HS-5 (cell line): ENCODE measurements at regions not wholly inside any gene's neighbourhood (a gene's known extent, or its start where the extent isn't known, plus 50 kb on each side); places are given as distances from the start of the nearest gene placed in this dataset.
"Not testable (repeated sequence)": the region's sequence is repeated elsewhere in the genome, so short reads cannot be mapped to it uniquely, and the experiment has no call there.

Source experiments
- DNase-seq: peaks from one replicate; pipeline ENCODE4 v3.0.0-alpha.2; 2012; ENCODE audit warnings: low read depth

- no peak for DNase-seq
Measured at GRCh38 chr4:43435291-43435690, 542.8 kb downstream of the GRXCR1 start.

GRCh38 chr4:43452948-43453347 lies 560.4 kb downstream of the GRXCR1 start:
- DNase-seq: no peak

- DNase-seq: peak; percentile 42
Measured at GRCh38 chr4:43456383-43456782, 563.9 kb downstream of the GRXCR1 start.

GRCh38 chr4:43457866-43458265 lies 565.4 kb downstream of the GRXCR1 start:
- no peak for DNase-seq

GRCh38 chr4:43458293-43458692 lies 565.8 kb downstream of the GRXCR1 start:
- no peak for DNase-seq

- no peak for DNase-seq
Measured at GRCh38 chr4:43471950-43472349, 579.4 kb downstream of the GRXCR1 start.

- DNase-seq: no peak
Measured at GRCh38 chr4:43481526-43481925, 589.0 kb downstream of the GRXCR1 start.

- DNase-seq: no peak
Measured at GRCh38 chr4:43485196-43485595, 592.7 kb downstream of the GRXCR1 start.

- no peak for DNase-seq
Measured at GRCh38 chr4:43496188-43496587, 603.7 kb downstream of the GRXCR1 start.

GRCh38 chr4:43496602-43497001 lies 604.1 kb downstream of the GRXCR1 start:
- no peak for DNase-seq

- not testable (repeated sequence) for DNase-seq
Measured at GRCh38 chr4:43505823-43506222, 613.3 kb downstream of the GRXCR1 start.

- DNase-seq: no peak
Measured at GRCh38 chr4:43512253-43512652, 619.7 kb downstream of the GRXCR1 start.

- DNase-seq: no peak
Measured at GRCh38 chr4:43525646-43526045, 633.1 kb downstream of the GRXCR1 start.

- no peak for DNase-seq
Measured at GRCh38 chr4:43547561-43547960, 655.0 kb downstream of the GRXCR1 start.

GRCh38 chr4:43550981-43551627 lies 658.6 kb downstream of the GRXCR1 start:
- no peak for DNase-seq

- DNase-seq: no peak
Measured at GRCh38 chr4:43556262-43556661, 663.7 kb downstream of the GRXCR1 start.

GRCh38 chr4:43560047-43560446 lies 667.5 kb downstream of the GRXCR1 start:
- no peak for DNase-seq

GRCh38 chr4:43564107-43564506 lies 671.6 kb downstream of the GRXCR1 start:
- DNase-seq: no peak

GRCh38 chr4:43564591-43564990 lies 672.1 kb downstream of the GRXCR1 start:
- DNase-seq: no peak

GRCh38 chr4:43567644-43568043 lies 675.1 kb downstream of the GRXCR1 start:
- DNase-seq: no peak

GRCh38 chr4:43586813-43587212 lies 694.3 kb downstream of the GRXCR1 start:
- no peak for DNase-seq

GRCh38 chr4:43587758-43588157 lies 695.2 kb downstream of the GRXCR1 start:
- no peak for DNase-seq

- DNase-seq: no peak
Measured at GRCh38 chr4:43607400-43607799, 714.9 kb downstream of the GRXCR1 start.

GRCh38 chr4:43607827-43608461 lies 715.4 kb downstream of the GRXCR1 start:
- DNase-seq: no peak
